HS-5 (cell line): ENCODE measurements at regions not wholly inside any gene's neighbourhood (a gene's known extent, or its start where the extent isn't known, plus 50 kb on each side); places are given as distances from the start of the nearest gene placed in this dataset.
A peak's percentile ranks its signal among the peaks of the same experiment; 100 is the strongest.

Source experiments
- DNase-seq: peaks from one replicate; pipeline ENCODE4 v3.0.0-alpha.2; 2012; ENCODE audit warnings: low read depth

- DNase-seq = no peak
These were observed 288.0 kb upstream of the POU3F2 start for GRCh38 chr6:98546376-98546775.

DNA sequence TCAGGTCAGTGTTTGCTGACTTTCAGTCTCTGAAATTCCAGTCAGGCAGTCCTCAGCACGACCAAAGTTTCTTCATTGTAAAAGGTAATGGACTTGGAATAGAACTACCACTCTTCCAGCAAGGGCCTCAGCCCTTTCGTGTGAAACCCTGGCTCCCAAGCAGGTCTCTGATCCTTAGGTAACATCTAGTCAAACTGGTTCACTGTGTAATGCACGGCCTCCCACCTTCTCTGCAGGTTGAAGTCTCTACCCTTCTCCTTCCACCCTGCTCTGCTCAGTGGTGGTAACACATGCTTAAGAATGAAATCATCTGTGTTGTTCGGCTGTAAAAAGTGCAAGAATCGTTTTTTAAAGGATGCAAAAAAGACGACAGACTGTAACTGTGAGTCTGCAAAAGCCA, 287.2 kb upstream of the POU3F2 start:
- no peak for DNase-seq

- DNase-seq = no peak
These were observed 286.7 kb upstream of the POU3F2 start for GRCh38 chr6:98547634-98548033.

DNA sequence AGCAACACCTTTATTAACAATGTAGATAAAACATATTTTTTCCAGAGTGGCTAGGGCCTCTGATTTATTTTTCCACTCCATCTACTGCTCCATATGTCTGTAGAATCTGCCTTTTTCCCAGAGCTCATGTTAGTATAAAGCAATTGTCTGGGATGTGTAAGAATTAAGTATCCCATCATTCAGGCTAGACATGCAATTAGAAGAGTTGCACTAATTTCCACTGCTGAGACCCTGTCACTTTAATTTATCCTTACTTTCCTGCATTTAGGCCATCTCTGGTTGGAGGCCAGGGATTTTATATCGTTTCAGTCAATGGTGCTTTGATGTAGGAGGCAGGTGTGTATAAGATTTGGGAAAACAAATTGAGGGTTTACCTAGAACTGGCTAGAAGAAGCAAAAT, 286.1 kb upstream of the POU3F2 start:
- DNase-seq = no peak

- no peak for DNase-seq
These were observed 274.0 kb upstream of the POU3F2 start for GRCh38 chr6:98560418-98560817.

DNA sequence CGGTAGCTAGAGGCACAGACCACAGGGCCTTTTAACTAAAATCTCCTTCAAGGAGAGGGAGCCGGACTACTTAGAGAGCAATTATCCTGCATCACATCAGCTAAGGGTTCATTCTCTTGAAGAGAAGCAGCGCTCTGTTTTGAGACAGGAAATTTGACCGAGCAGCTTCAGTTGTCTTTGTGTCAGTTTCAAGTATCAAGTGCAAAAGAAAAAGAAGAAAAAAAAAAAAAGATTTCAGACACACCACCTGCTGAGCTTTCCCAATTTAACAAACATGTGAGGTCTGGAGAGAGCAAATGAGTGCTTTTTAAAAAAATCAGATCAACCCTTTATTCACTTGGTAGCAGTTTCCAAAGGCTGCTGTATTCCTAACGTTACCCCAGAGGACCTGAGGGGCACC, 273.5 kb upstream of the POU3F2 start:
- no peak for DNase-seq

DNA sequence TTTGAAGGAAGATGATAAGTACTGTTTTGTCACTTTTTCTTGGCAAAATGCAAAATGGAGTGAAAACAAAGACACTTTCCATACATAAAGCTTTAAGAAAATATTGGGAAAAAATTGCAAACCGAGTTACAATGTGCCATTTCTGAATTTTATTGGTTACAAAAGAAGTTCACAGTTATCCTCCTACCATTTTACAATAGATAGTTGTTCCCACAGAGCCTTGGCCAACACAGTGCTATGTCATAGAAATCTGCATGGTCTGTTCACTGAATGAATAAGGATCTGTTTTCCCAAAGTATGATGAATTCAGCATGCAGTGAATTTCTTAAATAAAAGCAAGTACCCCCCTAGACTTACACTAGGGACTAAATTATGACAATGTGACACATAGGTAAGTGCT, 268.2 kb upstream of the POU3F2 start:
- no peak for DNase-seq

- DNase-seq = no peak
These were observed 261.8 kb upstream of the POU3F2 start for GRCh38 chr6:98572579-98572978.

GRCh38 chr6:98574984-98575383, 259.4 kb upstream of the POU3F2 start:
- DNase-seq = no peak

GRCh38 chr6:98576791-98577190, 257.6 kb upstream of the POU3F2 start:
- DNase-seq = no peak

GRCh38 chr6:98578016-98578415, 256.4 kb upstream of the POU3F2 start:
- no peak for DNase-seq

DNA sequence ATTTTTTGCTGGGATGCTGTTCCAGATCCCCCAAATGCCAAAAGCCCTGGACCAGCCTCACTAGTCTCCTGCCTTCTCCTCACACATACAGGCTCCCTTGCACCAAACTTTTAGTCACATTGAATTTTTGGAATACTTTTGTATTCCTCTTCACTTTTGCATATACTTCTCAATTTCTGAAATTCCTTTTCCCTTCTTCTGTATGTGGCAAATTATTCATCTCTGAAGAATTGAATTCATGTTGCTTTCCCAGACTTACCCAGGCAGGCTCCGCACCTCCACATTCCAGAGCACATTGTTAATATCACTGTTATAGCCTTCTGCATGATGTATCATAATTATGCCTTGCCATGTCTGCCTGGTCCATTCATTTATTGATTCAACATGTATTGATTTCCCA, 255.3 kb upstream of the POU3F2 start:
- DNase-seq = peak; percentile 69

- DNase-seq = no peak
These were observed 254.4 kb upstream of the POU3F2 start for GRCh38 chr6:98579941-98580340.

DNA sequence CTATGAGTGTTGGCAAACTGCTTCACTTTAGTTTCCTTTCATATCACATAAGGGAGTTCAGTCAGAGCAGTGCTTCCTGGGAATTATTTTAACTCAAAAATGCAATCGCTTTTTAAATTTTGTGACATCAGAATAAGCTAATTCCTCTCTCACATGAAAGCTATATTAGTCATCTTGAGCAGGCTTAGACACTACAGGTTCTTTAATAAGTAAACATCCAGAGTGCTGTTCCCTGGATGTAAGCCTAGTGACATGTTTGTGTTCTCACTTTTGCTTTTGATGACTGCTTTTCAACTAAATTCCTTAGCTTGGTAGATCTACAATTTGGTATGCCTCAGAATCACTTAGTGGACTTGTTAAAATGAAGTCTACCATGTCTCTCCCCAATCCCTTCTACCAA, 252.7 kb upstream of the POU3F2 start:
- no peak for DNase-seq

GRCh38 chr6:98583506-98583905, 250.9 kb upstream of the POU3F2 start:
- no peak for DNase-seq

DNA sequence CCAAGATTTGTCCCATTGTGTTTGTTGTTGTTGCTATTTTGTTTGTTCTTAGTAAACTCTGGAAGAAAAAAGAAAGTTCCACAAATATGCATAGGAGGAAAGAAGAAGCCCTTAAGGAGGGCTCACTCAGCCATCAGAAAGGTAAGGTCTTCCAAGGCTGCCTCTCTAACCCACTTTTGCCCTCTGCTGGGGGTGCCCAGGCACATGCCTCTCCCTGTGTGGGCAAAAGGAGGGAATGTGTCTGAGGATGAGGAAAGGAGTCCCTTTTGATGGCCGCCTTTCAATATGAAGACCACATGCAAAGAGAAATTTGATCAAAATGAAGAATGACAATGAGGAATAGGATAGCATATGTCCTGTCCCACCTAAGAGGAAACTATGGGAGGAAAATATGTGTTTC, 248.2 kb upstream of the POU3F2 start:
- no peak for DNase-seq

DNA sequence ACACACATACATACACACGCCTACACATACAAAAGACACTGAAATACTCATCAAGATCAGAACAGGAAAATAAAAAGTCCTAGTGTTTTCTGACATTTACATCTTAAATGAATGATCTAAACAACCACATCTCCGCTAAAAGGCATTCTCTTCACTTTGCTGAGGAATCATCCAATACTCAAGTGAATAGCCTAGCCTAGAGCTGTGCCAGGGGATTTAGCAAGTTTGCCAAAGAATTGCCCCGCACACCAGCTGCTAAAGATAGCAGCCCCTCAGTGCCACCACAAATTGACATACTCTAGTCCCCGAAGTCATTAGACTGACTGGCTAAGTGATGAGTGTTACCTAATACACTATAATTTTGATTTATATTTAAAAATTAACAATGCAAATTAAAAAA, 246.8 kb upstream of the POU3F2 start:
- DNase-seq = no peak

GRCh38 chr6:98589536-98589935, 244.8 kb upstream of the POU3F2 start:
- no peak for DNase-seq

DNA sequence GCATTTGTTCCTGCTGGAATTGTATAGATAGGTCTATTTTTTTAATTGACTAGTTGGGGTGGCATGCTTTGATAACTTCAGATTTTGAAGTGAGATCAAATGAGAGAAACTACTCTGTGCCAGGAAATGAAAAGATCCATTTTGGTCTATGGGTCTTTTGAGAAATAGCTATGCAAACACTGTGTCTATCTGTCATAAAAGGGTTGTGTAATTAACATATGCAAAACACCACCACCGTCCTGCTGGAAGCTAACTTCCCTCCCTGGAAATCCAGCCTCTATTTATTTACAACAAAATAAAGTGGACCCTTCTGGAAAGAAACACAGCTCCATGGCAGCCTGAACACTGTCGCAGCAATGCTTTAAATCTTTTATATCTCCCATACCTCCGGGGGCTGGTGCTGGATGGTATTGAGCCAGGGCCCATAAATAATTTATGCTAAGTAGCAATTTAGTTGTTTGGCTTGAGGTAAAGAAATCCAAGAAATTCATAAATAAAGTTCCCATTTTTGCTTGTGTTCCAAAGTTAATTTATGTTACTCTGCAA, 244.2 kb upstream of the POU3F2 start:
- no peak for DNase-seq

GRCh38 chr6:98590997-98591396, 243.4 kb upstream of the POU3F2 start:
- DNase-seq = no peak

DNA sequence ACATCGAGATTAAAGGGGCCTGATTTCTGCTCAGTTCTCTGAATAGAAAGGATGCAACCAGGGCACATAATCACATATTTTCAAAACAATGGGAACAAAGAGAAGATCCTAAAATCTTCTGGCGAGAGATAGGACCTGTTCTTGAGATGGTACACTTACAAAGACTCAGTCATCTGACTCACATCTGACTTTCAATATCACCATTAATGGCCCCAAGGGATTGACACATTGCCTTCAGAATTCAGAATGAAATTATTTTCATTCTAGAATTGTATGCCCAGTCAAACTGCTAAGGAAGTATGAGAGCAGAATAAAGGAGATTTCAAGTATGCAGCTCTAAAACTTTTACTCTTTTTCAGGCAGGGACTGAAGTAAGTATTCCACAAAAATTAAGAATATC, 240.7 kb upstream of the POU3F2 start:
- DNase-seq = no peak

DNA sequence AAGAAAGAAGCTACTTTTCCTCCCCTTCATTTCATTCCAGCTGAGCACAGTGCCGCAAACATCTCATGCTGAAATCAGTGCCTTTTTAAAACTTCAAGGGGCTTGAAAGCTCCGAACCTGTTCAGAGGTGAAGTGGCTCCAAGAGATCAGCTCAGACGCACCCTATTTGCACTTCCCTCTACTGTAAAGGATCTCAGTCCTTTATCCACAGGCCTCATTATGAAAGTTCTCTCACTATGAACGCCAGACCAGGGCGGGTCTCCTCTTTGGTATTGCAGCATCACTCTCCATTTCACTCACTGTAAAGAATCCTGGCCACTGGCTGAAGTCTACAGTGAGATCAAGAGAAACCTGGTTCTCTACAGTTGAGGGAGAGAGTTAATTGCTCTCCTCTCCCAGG, 232.7 kb upstream of the POU3F2 start:
- no peak for DNase-seq

DNA sequence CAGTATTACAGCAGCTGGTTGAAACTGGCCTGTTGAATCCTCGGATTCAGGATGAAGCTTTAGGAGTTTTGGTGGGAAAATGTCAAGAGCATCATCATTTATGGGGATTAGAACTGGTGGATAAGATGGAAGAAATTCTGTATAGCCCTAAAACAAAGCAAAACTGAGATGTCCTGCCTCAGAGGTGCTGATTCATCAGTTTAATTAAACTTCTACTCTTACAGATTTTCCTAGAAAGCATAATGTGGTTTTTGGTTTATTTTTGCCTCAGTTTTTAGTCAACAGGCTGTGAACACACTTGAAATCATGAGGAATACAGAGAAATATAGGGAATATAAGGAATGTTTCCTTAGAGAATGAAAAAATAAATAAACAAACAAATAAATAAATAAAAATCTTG, 228.7 kb upstream of the POU3F2 start:
- DNase-seq = no peak

DNA sequence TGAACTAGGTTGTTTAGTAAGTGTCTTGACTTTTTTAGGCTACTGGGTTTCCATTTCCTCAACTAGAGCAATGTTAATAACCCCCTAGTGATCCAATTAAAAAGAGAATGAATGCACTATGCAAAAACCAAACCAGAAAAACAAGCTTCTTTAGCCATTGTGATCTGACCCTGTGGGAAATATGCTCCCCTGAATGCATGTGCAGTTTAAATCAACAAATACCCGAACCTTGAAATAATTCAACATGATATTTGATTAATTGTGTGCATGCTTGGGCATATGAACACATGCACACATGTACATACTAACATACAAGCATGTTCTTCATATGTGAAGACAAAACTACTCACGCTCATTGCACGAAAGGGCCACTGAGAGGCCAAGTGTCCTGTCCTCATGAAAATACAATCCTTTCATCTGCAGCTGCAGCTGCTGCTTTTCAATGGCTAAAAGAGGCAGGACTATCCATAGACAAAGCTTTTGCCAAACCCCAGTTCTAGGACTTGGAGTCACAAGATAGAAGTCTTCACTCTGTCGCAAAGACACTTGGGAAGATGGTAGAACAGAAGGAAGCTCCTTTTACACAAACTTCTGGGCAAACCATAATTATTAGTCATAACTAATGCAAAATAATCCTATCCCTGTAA, 207.1 kb upstream of the POU3F2 start:
- no peak for DNase-seq

- no peak for DNase-seq
These were observed 200.5 kb upstream of the POU3F2 start for GRCh38 chr6:98633886-98634285.
